CD4-positive, CD25-positive, alpha-beta regulatory T cell (primary cell): ENCODE measurements at regions not wholly inside any gene's neighbourhood (a gene's known extent, or its start where the extent isn't known, plus 50 kb on each side); places are given as distances from the start of the nearest gene placed in this dataset.

Source experiments
- ATAC-seq, 2 donors: fragments of 150-1000 bp; cut with Tn5 transposase; one replicate each; pipeline ENCODE4 v1.10.0; 2021; ENCODE audit warnings: low read depth in 2 of 2, moderate number of reproducible peaks in 2 of 2, moderate library complexity in 1 of 2
- DNase-seq, 3 donors: peaks; one replicate each; pipeline versions ENCODE4 v3.0.0 to v3.0.0-alpha.2; 2012 to 2022; ENCODE audit warnings: mixed read lengths in 1 of 3
- H3K27ac ChIP-seq: one replicate; pipeline ENCODE4 v1.7.0; 2013; ENCODE audit warnings: mild to moderate bottlenecking, low read length; ENCODE audit not compliant: insufficient read depth, poor library complexity, severe bottlenecking
- H3K27me3 ChIP-seq: one replicate; pipeline ENCODE4 v1.7.0; 2013; ENCODE audit warnings: low read length; ENCODE audit not compliant: control insufficient read depth, insufficient read depth
- H3K36me3 ChIP-seq: one replicate; pipeline ENCODE4 v1.7.0; 2013; ENCODE audit warnings: mild to moderate bottlenecking, low read length, moderate library complexity; ENCODE audit not compliant: control insufficient read depth, insufficient read depth
- H3K4me1 ChIP-seq: 2 replicates; pipeline ENCODE4 v1.7.0; 2013; ENCODE audit warnings: mild to moderate bottlenecking, low read length; ENCODE audit not compliant: insufficient read depth, control insufficient read depth, poor library complexity, severe bottlenecking
- H3K4me3 ChIP-seq: one replicate; pipeline ENCODE4 v1.7.0; 2013; ENCODE audit warnings: low read depth, mild to moderate bottlenecking, low read length, moderate library complexity
- H3K9me3 ChIP-seq, 2 experiments: 1 replicate in 1 of 2; 2 replicates in 1 of 2; pipeline ENCODE4 v1.7.0; 2013; ENCODE audit warnings: low read length in 2 of 2, mild to moderate bottlenecking in 1 of 2, moderate library complexity in 1 of 2; ENCODE audit not compliant: control insufficient read depth in 2 of 2
- H3K27ac Mint-ChIP-seq, 3 donors: one replicate each; pipeline ENCODE4 v1.8.0; 2020 to 2022; ENCODE audit warnings: mild to moderate bottlenecking in 3 of 3, mixed read lengths in 3 of 3, moderate library complexity in 2 of 3
- H3K27me3 Mint-ChIP-seq: one replicate; pipeline ENCODE4 v1.8.0; 2022; ENCODE audit warnings: mild to moderate bottlenecking, mixed read lengths
- H3K36me3 Mint-ChIP-seq: one replicate; pipeline ENCODE4 v1.8.0; 2020; ENCODE audit warnings: mixed read lengths
- H3K4me1 Mint-ChIP-seq, 4 donors: one replicate each; pipeline ENCODE4 v1.8.0; 2020 to 2022; ENCODE audit warnings: mixed read lengths in 4 of 4, mild to moderate bottlenecking in 1 of 4
- H3K4me3 Mint-ChIP-seq, 4 donors: one replicate each; pipeline ENCODE4 v1.8.0; 2020 to 2022; ENCODE audit warnings: mild to moderate bottlenecking in 4 of 4, mixed read lengths in 4 of 4, moderate library complexity in 3 of 4
- H3K9me3 Mint-ChIP-seq, 7 donors: one replicate each; pipeline ENCODE4 v1.8.0; 2020 to 2022; ENCODE audit warnings: mixed read lengths in 7 of 7, mild to moderate bottlenecking in 3 of 7, moderate library complexity in 2 of 7

DNA sequence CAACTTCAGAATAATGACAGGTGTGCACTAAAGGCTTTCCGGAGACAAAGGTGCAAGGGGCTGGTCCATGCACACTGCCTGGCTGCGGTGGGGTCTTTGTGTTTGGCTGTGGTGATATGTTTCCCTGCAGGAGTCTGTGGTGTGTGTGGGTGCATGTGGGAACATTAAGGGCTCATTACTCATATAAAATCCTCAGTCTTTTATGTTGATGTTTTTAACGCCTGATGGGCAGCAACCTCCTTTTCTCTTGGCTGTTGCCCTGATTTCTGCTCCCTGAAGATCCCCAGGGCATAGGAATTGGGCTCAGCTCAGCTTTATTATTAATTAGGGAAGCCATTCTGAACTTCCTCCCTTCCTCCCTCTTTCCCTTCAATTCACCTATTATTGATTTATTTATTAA is 67.6 kb upstream of the SPAG17 start:
- H3K4me3 Mint-ChIP-seq = no peak overlapping the region
- Histone ChIP-seq H3K27ac (no peak overlapping the region), H3K4me3 (no peak overlapping the region), H3K27me3 (no peaks in the 10 kb centered on the region), H3K4me1 (no peaks in the 10 kb centered on the region), H3K36me3 (no peaks in the 10 kb centered on the region), H3K9me3 (no peaks in the 10 kb centered on the region)
- peaks cover 5% of the 10 kb centered on the region for H3K27me3 Mint-ChIP-seq
- H3K36me3 Mint-ChIP-seq = no peaks in the 10 kb centered on the region
- H3K4me1 Mint-ChIP-seq = no peaks in the 10 kb centered on the region
- DNase-seq (no peak), ATAC-seq (no peak)
- H3K27ac Mint-ChIP-seq = no peak overlapping the region
- no peaks in the 10 kb centered on the region for H3K9me3 Mint-ChIP-seq

- Mint-ChIP-seq H3K27me3 (peaks cover 5% of the 10 kb centered on the region), H3K9me3 (peaks cover 0 to 2% (median 0%) of the 10 kb centered on the region in 7 donors), H3K27ac (no peak overlapping the region), H3K36me3 (no peaks in the 10 kb centered on the region), H3K4me1 (no peaks in the 10 kb centered on the region), H3K4me3 (no peak overlapping the region)
- Histone ChIP-seq H3K4me3 (no peak overlapping the region), H3K9me3 (no peaks in the 10 kb centered on the region), H3K4me1 (no peaks in the 10 kb centered on the region), H3K36me3 (no peaks in the 10 kb centered on the region), H3K27ac (no peak overlapping the region), H3K27me3 (no peaks in the 10 kb centered on the region)
- DNase-seq (no peak), ATAC-seq (no peak)
These were observed 65.2 kb upstream of the SPAG17 start for GRCh38 chr1:118250232-118250631.

DNA sequence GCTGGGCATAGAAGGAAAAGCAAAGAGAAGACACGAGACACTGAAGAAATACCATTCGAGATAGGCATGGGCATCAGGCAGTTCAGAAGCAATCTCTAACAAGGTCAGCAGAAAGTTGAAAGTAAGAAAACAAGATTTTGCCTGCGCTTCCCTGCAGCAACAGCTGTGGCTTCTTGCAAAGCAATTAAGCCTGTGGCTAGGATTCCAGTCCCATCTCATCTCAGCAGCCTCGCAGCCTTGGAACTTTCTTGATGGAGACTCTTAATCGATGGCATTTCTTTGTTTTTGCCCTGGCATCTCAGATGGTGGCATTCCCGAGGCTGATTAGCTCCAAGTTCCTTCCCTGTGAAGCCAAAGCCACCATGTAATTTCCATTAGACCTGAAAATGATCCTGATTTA is 64.6 kb upstream of the SPAG17 start:
- Mint-ChIP-seq H3K4me3 (no peak overlapping the region), H3K36me3 (no peaks in the 10 kb centered on the region), H3K4me1 (no peaks in the 10 kb centered on the region), H3K27me3 (peaks cover 5% of the 10 kb centered on the region), H3K9me3 (peaks cover 0 to 6% (median 0%) of the 10 kb centered on the region in 7 donors), H3K27ac (peak overlapping the region in 1 of 3 donors; percentile 53)
- Histone ChIP-seq H3K4me3 (no peak overlapping the region), H3K27me3 (no peaks in the 10 kb centered on the region), H3K4me1 (no peaks in the 10 kb centered on the region), H3K27ac (no peak overlapping the region), H3K36me3 (no peaks in the 10 kb centered on the region), H3K9me3 (no peaks in the 10 kb centered on the region)
- DNase-seq (no peak), ATAC-seq (no peak)

- no peaks in the 10 kb centered on the region for H3K4me1 Mint-ChIP-seq
These were observed 62.6 kb upstream of the SPAG17 start for GRCh38 chr1:118247593-118247992.

DNA sequence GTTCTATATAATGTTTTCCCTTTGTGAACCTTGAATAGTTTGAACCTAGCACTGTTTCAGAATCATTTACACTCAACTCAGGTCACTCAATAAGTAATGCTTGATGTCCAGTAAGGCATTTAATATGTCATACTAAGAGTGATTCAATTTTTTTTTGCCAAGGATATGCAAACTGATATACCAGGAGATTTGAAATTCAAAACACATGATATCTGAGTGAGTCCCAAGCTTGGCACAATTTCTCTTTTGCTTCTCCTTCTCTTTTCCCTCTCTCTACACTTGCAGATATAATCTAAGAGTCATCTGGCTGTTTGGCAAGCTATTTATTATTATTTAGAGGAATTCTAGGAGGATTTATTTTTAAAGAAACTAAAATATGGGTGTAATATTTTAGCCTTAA is 61.6 kb upstream of the SPAG17 start:
- peaks cover 5% of the 10 kb centered on the region for H3K27me3 Mint-ChIP-seq
- H3K27me3 ChIP-seq = no peaks in the 10 kb centered on the region
- H3K36me3 ChIP-seq = no peaks in the 10 kb centered on the region
- H3K4me3 ChIP-seq = no peak overlapping the region
- H3K9me3 ChIP-seq = no peaks in the 10 kb centered on the region
- no peak for ATAC-seq
- no peak for DNase-seq
- H3K36me3 Mint-ChIP-seq = no peaks in the 10 kb centered on the region
- no peak overlapping the region for H3K27ac Mint-ChIP-seq
- H3K9me3 Mint-ChIP-seq = peaks cover 0 to 10% (median 0%) of the 10 kb centered on the region in 7 donors
- H3K4me1 Mint-ChIP-seq = no peaks in the 10 kb centered on the region
- H3K27ac ChIP-seq = no peak overlapping the region
- H3K4me1 ChIP-seq = no peaks in the 10 kb centered on the region
- H3K4me3 Mint-ChIP-seq = no peak overlapping the region

More at GRCh38 chr1:118247593-118247992, 62.6 kb upstream of the SPAG17 start:
- DNase-seq = no peak
- Histone ChIP-seq H3K27ac (no peak overlapping the region), H3K4me3 (no peak overlapping the region), H3K36me3 (no peaks in the 10 kb centered on the region), H3K4me1 (no peaks in the 10 kb centered on the region), H3K9me3 (no peaks in the 10 kb centered on the region), H3K27me3 (no peaks in the 10 kb centered on the region)
- Mint-ChIP-seq H3K27ac (no peak overlapping the region), H3K27me3 (peaks cover 5% of the 10 kb centered on the region), H3K4me3 (no peak overlapping the region), H3K9me3 (peaks cover 0 to 10% (median 0%) of the 10 kb centered on the region in 7 donors), H3K36me3 (no peaks in the 10 kb centered on the region)
- ATAC-seq = no peak

GRCh38 chr1:118244194-118244593 is 59.2 kb upstream of the SPAG17 start:
- no peaks in the 10 kb centered on the region for H3K4me1 ChIP-seq
- DNase-seq = no peak
- peaks cover 0 to 3% of the 10 kb centered on the region in 2 experiments for H3K9me3 ChIP-seq
- no peak for ATAC-seq
- Mint-ChIP-seq H3K4me1 (no peaks in the 10 kb centered on the region), H3K27ac (peak overlapping the region in 1 of 3 donors; percentile 1), H3K9me3 (peaks cover 0 to 10% (median 4%) of the 10 kb centered on the region in 7 donors), H3K27me3 (peaks cover under 1% of the 10 kb centered on the region), H3K36me3 (no peaks in the 10 kb centered on the region), H3K4me3 (no peak overlapping the region)
- no peaks in the 10 kb centered on the region for H3K36me3 ChIP-seq
- H3K4me3 ChIP-seq = no peak overlapping the region
- H3K27ac ChIP-seq = no peak overlapping the region
- no peaks in the 10 kb centered on the region for H3K27me3 ChIP-seq

GRCh38 chr1:118243269-118243668 is 58.2 kb upstream of the SPAG17 start:
- no peaks in the 10 kb centered on the region for H3K36me3 ChIP-seq
- H3K27ac Mint-ChIP-seq = no peak overlapping the region
- H3K36me3 Mint-ChIP-seq = no peaks in the 10 kb centered on the region

More at GRCh38 chr1:118243269-118243668, 58.2 kb upstream of the SPAG17 start:
- peaks cover 0 to 11% (median 5%) of the 10 kb centered on the region in 7 donors for H3K9me3 Mint-ChIP-seq
- Histone ChIP-seq H3K9me3 (peaks cover 0 to 9% of the 10 kb centered on the region in 2 experiments), H3K4me1 (no peaks in the 10 kb centered on the region), H3K4me3 (no peak overlapping the region), H3K27ac (no peak overlapping the region), H3K27me3 (no peaks in the 10 kb centered on the region)
- DNase-seq (no peak), ATAC-seq (no peak)
- H3K4me3 Mint-ChIP-seq = no peak overlapping the region
- H3K27me3 Mint-ChIP-seq = no peaks in the 10 kb centered on the region
- H3K4me1 Mint-ChIP-seq = no peaks in the 10 kb centered on the region
